LNCaP clone FGC (cell line): ENCODE measurements at regions not wholly inside any gene's neighbourhood (a gene's known extent, or its start where the extent isn't known, plus 50 kb on each side); places are given as distances from the start of the nearest gene placed in this dataset.
"Not testable (repeated sequence)": the region's sequence is repeated elsewhere in the genome, so short reads cannot be mapped to it uniquely, and the experiment has no call there.

ENCODE experiments used
- DNase-seq: peaks from one replicate; pipeline ENCODE4 v3.0.0-alpha.2; 2011; ENCODE audit warnings: low read depth
- H3K4me3 ChIP-seq: 2 replicates; pipeline ENCODE4 v1.5.1; 2011; ENCODE audit warnings: mild to moderate bottlenecking, low read depth, low read length, control low read depth
- TF ChIP-seq, protein P1 (sequence below): IDR thresholded peaks from 2 replicates; pipeline ENCODE4 v1.5.1; 2012; ENCODE audit warnings: mild to moderate bottlenecking; ENCODE audit not compliant: control insufficient read depth, insufficient read depth; ENCODE audit errors: extremely low read depth

DNA sequence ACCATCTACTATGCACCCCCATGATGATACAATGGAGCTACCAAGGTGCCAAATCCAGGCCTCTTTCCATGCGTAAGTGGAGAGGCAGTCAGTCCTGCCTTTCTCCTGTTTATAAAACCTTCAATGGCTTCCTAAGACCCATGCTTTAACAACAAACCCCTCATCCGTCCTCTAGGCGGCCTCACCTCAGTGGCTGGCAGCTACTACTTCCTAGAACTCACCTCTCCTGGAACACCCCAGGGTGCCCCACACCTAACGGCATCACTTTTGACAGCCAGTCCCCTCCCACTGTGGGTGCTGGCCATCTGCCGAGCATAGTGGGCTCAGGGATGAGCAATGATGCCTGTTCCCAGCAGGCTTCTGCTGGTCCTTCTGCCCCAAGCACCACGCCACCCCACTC is 80.0 kb upstream of the TAB2 start:
- TF ChIP-seq, protein P1, sequence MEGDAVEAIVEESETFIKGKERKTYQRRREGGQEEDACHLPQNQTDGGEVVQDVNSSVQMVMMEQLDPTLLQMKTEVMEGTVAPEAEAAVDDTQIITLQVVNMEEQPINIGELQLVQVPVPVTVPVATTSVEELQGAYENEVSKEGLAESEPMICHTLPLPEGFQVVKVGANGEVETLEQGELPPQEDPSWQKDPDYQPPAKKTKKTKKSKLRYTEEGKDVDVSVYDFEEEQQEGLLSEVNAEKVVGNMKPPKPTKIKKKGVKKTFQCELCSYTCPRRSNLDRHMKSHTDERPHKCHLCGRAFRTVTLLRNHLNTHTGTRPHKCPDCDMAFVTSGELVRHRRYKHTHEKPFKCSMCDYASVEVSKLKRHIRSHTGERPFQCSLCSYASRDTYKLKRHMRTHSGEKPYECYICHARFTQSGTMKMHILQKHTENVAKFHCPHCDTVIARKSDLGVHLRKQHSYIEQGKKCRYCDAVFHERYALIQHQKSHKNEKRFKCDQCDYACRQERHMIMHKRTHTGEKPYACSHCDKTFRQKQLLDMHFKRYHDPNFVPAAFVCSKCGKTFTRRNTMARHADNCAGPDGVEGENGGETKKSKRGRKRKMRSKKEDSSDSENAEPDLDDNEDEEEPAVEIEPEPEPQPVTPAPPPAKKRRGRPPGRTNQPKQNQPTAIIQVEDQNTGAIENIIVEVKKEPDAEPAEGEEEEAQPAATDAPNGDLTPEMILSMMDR: no peak
- no peak overlapping the region for H3K4me3 ChIP-seq
- DNase-seq: no peak

DNA sequence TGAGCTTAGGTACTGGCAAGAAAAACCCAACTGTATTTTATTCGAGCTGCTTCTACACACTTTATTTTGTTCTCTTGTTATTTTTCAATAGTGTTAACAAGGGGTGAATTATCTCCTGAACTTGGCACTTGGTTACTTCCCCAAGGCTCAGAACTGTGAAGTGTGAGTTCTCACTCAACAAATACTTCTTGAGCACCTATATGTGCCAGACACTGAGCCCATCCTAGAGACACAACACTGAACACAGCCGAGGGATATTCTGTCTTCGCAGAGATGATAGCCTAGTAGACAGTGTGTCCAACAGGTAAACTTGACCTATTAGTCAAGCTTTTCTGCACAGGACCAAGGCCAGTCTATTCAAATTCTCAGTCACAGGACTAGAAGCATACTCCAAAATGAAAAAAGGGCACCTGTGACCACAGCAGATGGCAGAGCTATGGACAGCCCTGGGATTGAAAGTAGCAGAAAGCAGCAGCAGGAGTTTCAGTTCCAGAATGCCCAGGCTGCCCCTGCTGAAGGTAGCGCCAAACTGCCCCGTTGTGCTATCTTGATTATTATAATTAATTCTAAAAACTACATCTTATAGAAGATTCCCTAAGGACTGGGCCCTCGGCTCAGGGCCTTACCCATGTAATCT is 77.8 kb upstream of the TAB2 start:
- TF ChIP-seq, protein P1: no peak
- DNase-seq: no peak
- H3K4me3 ChIP-seq: no peak overlapping the region

DNA sequence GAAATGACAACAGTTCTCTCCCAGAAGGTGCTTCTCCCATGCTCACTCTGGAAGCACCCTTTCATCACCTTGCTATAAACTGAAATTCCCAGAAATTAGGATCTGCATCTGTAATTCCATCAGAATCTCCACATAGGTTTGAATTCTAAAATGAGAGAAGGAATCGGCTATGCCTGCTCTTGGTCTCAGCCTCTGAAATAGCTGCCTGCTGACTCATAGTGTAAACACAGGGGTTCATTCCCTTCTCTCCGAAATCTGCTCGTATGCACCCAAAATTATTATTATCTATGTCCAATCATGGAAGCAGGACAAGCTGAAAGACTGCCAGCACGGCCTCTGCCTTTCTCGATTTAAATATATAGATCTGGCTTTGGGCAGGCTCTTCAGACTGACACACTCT is 74.6 kb upstream of the TAB2 start:
- TF ChIP-seq, protein P1: no peak
- DNase-seq: no peak
- H3K4me3 ChIP-seq: no peak overlapping the region

DNA sequence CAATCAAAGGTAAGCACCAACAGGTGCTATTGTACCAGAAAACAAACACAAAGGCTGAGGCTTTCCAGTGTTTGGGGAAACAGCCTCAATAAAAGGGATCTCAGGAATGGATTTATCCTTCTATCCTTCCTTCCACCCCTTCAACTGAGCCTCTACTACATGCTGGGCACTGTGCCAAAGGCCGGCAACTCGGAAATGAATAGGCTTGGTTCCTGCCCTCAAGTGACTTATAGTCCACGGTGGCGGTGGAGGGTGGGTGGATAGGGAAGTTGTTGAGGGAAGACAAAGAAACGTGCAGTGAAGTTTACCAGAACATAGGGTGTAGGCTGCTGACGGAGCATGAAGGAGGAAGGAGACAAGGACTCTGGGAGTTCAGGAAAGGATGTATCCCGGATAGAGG is 73.4 kb upstream of the TAB2 start:
- H3K4me3 ChIP-seq: no peak overlapping the region
- DNase-seq: no peak
- TF ChIP-seq, protein P1: no peak

DNA sequence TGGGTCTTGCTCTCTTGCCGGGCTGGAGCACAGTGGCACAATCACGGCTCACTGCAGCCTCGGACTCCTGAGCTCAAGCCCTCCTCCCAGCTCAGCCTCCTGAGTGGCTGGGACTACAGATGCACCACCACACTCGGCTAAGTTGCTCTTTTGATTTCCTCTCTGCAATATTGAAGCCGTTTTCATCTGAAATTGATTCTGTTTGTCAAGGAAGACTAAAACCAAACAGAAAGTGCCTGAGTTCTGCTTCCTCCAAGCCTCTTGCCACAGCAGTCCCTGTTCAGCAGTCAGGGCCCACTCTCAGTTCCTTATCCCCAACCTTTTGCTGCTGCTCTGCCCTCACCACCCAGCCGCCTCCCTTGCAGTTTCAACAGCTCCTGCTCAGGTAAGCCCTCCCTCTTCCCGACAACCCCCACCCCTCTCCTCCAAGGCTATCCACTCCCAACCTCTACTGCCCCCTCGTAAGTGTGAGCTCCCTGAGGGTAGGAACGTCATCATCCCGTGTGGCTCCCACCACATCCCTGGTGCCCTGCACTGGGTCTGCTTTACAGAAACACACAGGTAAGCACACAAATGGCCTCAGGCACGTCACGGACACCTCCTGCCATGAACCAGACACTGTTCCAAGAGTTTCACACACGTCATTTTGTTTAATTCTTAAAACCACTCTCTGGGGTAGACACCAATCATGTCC is 70.7 kb upstream of the TAB2 start:
- no peak overlapping the region for H3K4me3 ChIP-seq
- TF ChIP-seq, protein P1: no peak

DNA sequence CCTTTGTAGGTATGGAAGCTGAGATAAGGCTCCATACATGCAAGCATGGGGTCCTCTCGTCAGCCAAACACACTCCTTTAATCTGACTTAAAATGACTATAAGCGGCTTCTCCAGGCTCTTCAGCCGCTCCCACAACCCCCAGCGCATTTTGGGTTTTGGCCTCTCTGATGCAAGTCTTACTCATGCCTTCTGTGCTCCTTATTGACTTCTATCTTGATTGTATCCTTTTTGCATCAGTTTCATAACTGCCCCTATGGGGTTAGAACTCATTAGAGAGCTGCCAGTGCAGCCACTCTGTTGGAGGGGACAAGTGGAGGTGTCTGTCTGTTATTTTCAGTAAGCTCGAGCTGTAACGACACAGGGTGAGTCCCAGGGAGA is 70.1 kb upstream of the TAB2 start:
- DNase-seq: no peak
- TF ChIP-seq, protein P1: no peak

More for the DNA sequence above, 70.7 kb upstream of the TAB2 start:
- DNase-seq: no peak

DNA sequence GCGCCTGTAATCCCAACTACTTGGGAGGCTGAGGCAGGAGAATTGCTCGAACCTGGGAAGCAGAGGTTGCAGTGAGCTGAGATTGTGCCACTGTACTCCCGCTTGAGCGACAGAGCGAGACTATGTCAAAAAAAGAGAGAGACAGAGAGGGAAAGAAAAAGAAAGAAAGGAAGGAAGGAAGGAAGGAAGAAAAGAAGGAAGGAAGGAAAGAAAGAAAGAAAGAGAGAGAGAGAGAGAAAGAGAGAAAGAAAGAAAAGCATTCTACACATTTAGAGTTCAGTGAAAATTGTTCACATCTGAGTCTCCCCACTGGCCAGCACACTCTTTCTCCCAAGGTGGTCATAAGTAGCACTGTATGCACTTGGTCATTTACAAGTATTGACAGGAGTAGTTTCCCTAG is 69.2 kb upstream of the TAB2 start:
- DNase-seq, H3K4me3 ChIP-seq: not testable (repeated sequence)

More for the DNA sequence above, 70.1 kb upstream of the TAB2 start:
- no peak overlapping the region for H3K4me3 ChIP-seq
